Osteoblast (primary cell): ENCODE measurements at regions not wholly inside any gene's neighbourhood (a gene's known extent, or its start where the extent isn't known, plus 50 kb on each side); places are given as distances from the start of the nearest gene placed in this dataset.

Experiments
- DNase-seq: peaks from one replicate; pipeline ENCODE4 v3.0.0; 2011; ENCODE audit warnings: low spot score, mixed read lengths; ENCODE audit not compliant: insufficient read length; ENCODE audit errors: missing footprints
- H2AFZ ChIP-seq: 2 replicates; pipeline ENCODE4 v1.6.0; 2011; ENCODE audit warnings: mild to moderate bottlenecking, low read length
- H3K27ac ChIP-seq: 2 replicates; pipeline ENCODE4 v1.5.1; 2011; ENCODE audit warnings: mild to moderate bottlenecking, low read depth, low read length, moderate library complexity
- H3K27me3 ChIP-seq: 2 replicates; pipeline ENCODE4 v1.6.0; 2012; ENCODE audit warnings: mild to moderate bottlenecking, control low read depth, inconsistent platforms, low read length, moderate library complexity; ENCODE audit not compliant: insufficient read depth
- H3K36me3 ChIP-seq: 2 replicates; pipeline ENCODE4 v1.5.1; 2011; ENCODE audit warnings: mild to moderate bottlenecking, low read length, control low read depth, moderate library complexity; ENCODE audit not compliant: insufficient read depth
- H3K4me1 ChIP-seq: 2 replicates; pipeline ENCODE4 v1.5.1; 2011; ENCODE audit warnings: mild to moderate bottlenecking, low read length, control low read depth, moderate library complexity; ENCODE audit not compliant: insufficient read depth
- H3K4me2 ChIP-seq: 2 replicates; pipeline ENCODE4 v1.6.0; 2011; ENCODE audit warnings: mild to moderate bottlenecking, low read length; ENCODE audit not compliant: insufficient read depth
- H3K4me3 ChIP-seq: fragments of 200-600 bp; sonication (generic); 3 replicates; pipeline ENCODE4 v1.5.1; 2012; ENCODE audit warnings: mild to moderate bottlenecking, low read length, inconsistent platforms; ENCODE audit not compliant: insufficient read depth
- H3K79me2 ChIP-seq: 2 replicates; pipeline ENCODE4 v1.6.0; 2012; ENCODE audit warnings: mild to moderate bottlenecking, low read length, control low read depth, inconsistent platforms; ENCODE audit not compliant: insufficient read depth
- H3K9me3 ChIP-seq: 2 replicates; pipeline ENCODE4 v1.5.1; 2011; ENCODE audit warnings: low read depth, low read length, control low read depth
- H4K20me1 ChIP-seq: 2 replicates; pipeline ENCODE4 v1.6.0; 2012; ENCODE audit warnings: mild to moderate bottlenecking, low read length, control low read depth; ENCODE audit not compliant: insufficient read depth
- TF ChIP-seq, protein P1 (sequence below): IDR thresholded peaks from 2 replicates; pipeline ENCODE4 v1.5.1; 2011; ENCODE audit warnings: mild to moderate bottlenecking, low read depth, low read length, moderate library complexity; ENCODE audit errors: extremely low read depth

GRCh38 chr6:76866091-76866915 is 597.0 kb downstream of the HTR1B start:
- no peak overlapping the region for H3K4me3 ChIP-seq
- no peak for DNase-seq
- H3K79me2 ChIP-seq: no peaks in the 10 kb centered on the region
- no peak overlapping the region for H2AFZ ChIP-seq
- TF ChIP-seq, protein P1, sequence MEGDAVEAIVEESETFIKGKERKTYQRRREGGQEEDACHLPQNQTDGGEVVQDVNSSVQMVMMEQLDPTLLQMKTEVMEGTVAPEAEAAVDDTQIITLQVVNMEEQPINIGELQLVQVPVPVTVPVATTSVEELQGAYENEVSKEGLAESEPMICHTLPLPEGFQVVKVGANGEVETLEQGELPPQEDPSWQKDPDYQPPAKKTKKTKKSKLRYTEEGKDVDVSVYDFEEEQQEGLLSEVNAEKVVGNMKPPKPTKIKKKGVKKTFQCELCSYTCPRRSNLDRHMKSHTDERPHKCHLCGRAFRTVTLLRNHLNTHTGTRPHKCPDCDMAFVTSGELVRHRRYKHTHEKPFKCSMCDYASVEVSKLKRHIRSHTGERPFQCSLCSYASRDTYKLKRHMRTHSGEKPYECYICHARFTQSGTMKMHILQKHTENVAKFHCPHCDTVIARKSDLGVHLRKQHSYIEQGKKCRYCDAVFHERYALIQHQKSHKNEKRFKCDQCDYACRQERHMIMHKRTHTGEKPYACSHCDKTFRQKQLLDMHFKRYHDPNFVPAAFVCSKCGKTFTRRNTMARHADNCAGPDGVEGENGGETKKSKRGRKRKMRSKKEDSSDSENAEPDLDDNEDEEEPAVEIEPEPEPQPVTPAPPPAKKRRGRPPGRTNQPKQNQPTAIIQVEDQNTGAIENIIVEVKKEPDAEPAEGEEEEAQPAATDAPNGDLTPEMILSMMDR: no peak
- H3K9me3 ChIP-seq: no peaks in the 10 kb centered on the region
- H3K27ac ChIP-seq: peak overlapping the region; percentile 31
- H3K36me3 ChIP-seq: no peaks in the 10 kb centered on the region
- H4K20me1 ChIP-seq: no peaks in the 10 kb centered on the region
- no peak overlapping the region for H3K4me2 ChIP-seq
- H3K4me1 ChIP-seq: peaks cover 14% of the 10 kb centered on the region
- no peaks in the 10 kb centered on the region for H3K27me3 ChIP-seq

GRCh38 chr6:76862936-76863335 is 600.4 kb downstream of the HTR1B start:
- no peak overlapping the region for H2AFZ ChIP-seq
- no peaks in the 10 kb centered on the region for H3K27me3 ChIP-seq
- no peaks in the 10 kb centered on the region for H4K20me1 ChIP-seq
- no peak for DNase-seq
- no peak overlapping the region for H3K4me3 ChIP-seq
- H3K36me3 ChIP-seq: no peaks in the 10 kb centered on the region
- H3K9me3 ChIP-seq: no peaks in the 10 kb centered on the region
- H3K4me1 ChIP-seq: peaks cover 14% of the 10 kb centered on the region
- no peaks in the 10 kb centered on the region for H3K79me2 ChIP-seq
- no peak overlapping the region for H3K4me2 ChIP-seq
- TF ChIP-seq, protein P1: no peak
- peak overlapping the region; percentile 24 for H3K27ac ChIP-seq

DNA sequence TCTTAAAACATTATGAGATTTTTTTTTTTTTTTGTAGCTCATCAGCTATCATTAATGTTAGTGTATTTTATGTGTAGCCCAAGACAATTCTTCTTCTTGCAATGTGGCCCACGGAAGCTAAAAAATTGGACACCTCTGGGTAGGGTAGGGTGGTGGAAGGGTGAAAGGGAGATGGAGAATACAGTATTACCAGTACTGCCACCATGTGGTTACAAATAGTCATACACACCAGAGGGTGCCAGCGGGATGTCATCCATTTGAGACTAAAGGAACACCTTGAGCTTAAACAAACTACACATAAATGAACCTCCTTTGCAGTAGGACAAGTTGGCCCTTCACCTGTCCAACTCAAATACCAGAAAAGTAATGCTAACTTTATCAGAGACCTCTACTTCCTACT is 601.9 kb downstream of the HTR1B start:
- H3K4me2 ChIP-seq: no peak overlapping the region
- H3K27ac ChIP-seq: no peak overlapping the region
- H4K20me1 ChIP-seq: no peaks in the 10 kb centered on the region
- H3K27me3 ChIP-seq: no peaks in the 10 kb centered on the region
- H3K36me3 ChIP-seq: no peaks in the 10 kb centered on the region
- no peaks in the 10 kb centered on the region for H3K79me2 ChIP-seq
- TF ChIP-seq, protein P1: peak; percentile 26
- H2AFZ ChIP-seq: no peak overlapping the region
- peaks cover 14% of the 10 kb centered on the region for H3K4me1 ChIP-seq
- H3K9me3 ChIP-seq: no peaks in the 10 kb centered on the region
- H3K4me3 ChIP-seq: no peak overlapping the region
- DNase-seq: no peak

GRCh38 chr6:76856065-76856464 is 607.2 kb downstream of the HTR1B start:
- no peak for DNase-seq
- Histone ChIP-seq H3K4me3 (no peak overlapping the region), H3K36me3 (no peaks in the 10 kb centered on the region), H3K4me1 (no peaks in the 10 kb centered on the region), H3K27ac (no peak overlapping the region), H3K79me2 (no peaks in the 10 kb centered on the region), H3K9me3 (no peaks in the 10 kb centered on the region), H3K27me3 (no peaks in the 10 kb centered on the region), H3K4me2 (no peak overlapping the region), H2AFZ (peak overlapping the region; percentile 25), H4K20me1 (no peaks in the 10 kb centered on the region)
- TF ChIP-seq, protein P1: no peak
